ACHN (cell line): ENCODE measurements at regions not wholly inside any gene's neighbourhood (a gene's known extent, or its start where the extent isn't known, plus 50 kb on each side); places are given as distances from the start of the nearest gene placed in this dataset.

ENCODE experiments used
- DNase-seq: peaks from one replicate; pipeline ENCODE4 v3.0.0-alpha.2; 2015
- in situ Hi-C: cut with HindIII; loops from 2 replicates; pipeline ENCODE4 v1.10.0; 2017; ENCODE audit warnings: low sequenced_read_pairs, low pct_ligation_motif_present, low pct_unique_long_range_greater_than_20kb

GRCh38 chr3:76985645-76986044 is 54.3 kb upstream of the ROBO2 start:
- no peak for DNase-seq
- in situ Hi-C loops: no loop called here

- in situ Hi-C loops: no loop called here
- no peak for DNase-seq
Measured at GRCh38 chr3:76986876-76987474, 52.9 kb upstream of the ROBO2 start.
